Spleen (tissue), 11 donors: ENCODE measurements at regions not wholly inside any gene's neighbourhood (a gene's known extent, or its start where the extent isn't known, plus 50 kb on each side); places are given as distances from the start of the nearest gene placed in this dataset.

ENCODE experiments used
- DNase-seq: peaks from one replicate; pipeline ENCODE4 v3.0.0-alpha.2; 2020
- H3K27ac ChIP-seq, 8 donors: fragments of 200-600 bp; sonication (generic) in 7 of 8; 1 replicate in 4 of 8; 2 replicates in 4 of 8; pipeline versions ENCODE4 v1.5.0 to v1.8.0; 2016 to 2021; ENCODE audit warnings: inconsistent platforms in 4 of 8, mild to moderate bottlenecking in 4 of 8, moderate library complexity in 1 of 8
- H3K27me3 ChIP-seq, 7 donors: fragments of 200-600 bp; sonication (generic) in 6 of 7; replicated peaks in 1 of 7; 1 replicate in 4 of 7; 2 replicates in 3 of 7; pipeline versions ENCODE4 v1.5.0 to v1.8.0; 2016 to 2021; ENCODE audit warnings: inconsistent platforms in 3 of 7, mild to moderate bottlenecking in 1 of 7
- H3K36me3 ChIP-seq, 6 donors: fragments of 200-600 bp; sonication (generic) in 5 of 6; 1 replicate in 4 of 6; 2 replicates in 2 of 6; pipeline versions ENCODE4 v1.5.0 to v1.8.0; 2016 to 2021; ENCODE audit warnings: inconsistent platforms in 2 of 6
- H3K4me1 ChIP-seq, 6 donors: fragments of 200-600 bp; sonication (generic) in 5 of 6; 1 replicate in 3 of 6; 2 replicates in 3 of 6; pipeline versions ENCODE4 v1.5.0 to v1.8.0; 2016 to 2021; ENCODE audit warnings: inconsistent platforms in 3 of 6
- H3K4me3 ChIP-seq, 8 donors: fragments of 200-600 bp; sonication (generic) in 7 of 8; 1 replicate in 4 of 8; 2 replicates in 4 of 8; pipeline versions ENCODE4 v1.5.0 to v1.8.0; 2016 to 2021; ENCODE audit warnings: inconsistent platforms in 4 of 8, mild to moderate bottlenecking in 4 of 8, moderate library complexity in 2 of 8
- H3K9me3 ChIP-seq, 8 donors: fragments of 200-600 bp; sonication (generic) in 7 of 8; 1 replicate in 4 of 8; 2 replicates in 4 of 8; pipeline versions ENCODE4 v1.5.0 to v1.8.0; 2016 to 2021; ENCODE audit warnings: inconsistent platforms in 4 of 8
- CTCF ChIP-seq, 11 experiments: fragments of 200-600 bp in 7 of 11; fragments of 450-650 bp in 4 of 11; sonication (generic) in 4 of 11; IDR thresholded peaks in 8 of 11; conservative IDR thresholded peaks in 3 of 11; 1 replicate in 7 of 11; 2 replicates in 4 of 11; pipeline versions ENCODE4 v1.4.0 to v1.8.0; 2016 to 2021; ENCODE audit warnings: antibody characterized with exemption in 11 of 11, inconsistent platforms in 4 of 11, mild to moderate bottlenecking in 1 of 11
- POLR2A ChIP-seq, 3 donors: fragments of 450-650 bp; IDR thresholded peaks; one replicate each; pipeline ENCODE4 v1.5.1; 2017; ENCODE audit warnings: antibody characterized with exemption in 3 of 3, mild to moderate bottlenecking in 1 of 3
- POLR2AphosphoS5 ChIP-seq, 3 donors: sonication (generic); formaldehyde crosslinking; IDR thresholded peaks; one replicate each; pipeline ENCODE4 v1.5.1; 2017; ENCODE audit warnings: antibody characterized with exemption in 3 of 3
- WGBS, 5 donors: extraction: QIAGEN DNeasy Blood & Tissue Kit in 3 of 5; methylation state at CpG; one replicate each; pipeline versions ENCODE4 v1.1.5 to v1.1.7; 2013 to 2018; 5-methylcytosine and 5-hydroxymethylcytosine counted together
- intact Hi-C: fragments of 100-400 bp; cut with DNase I; formaldehyde crosslinking; loops from one replicate; pipeline ENCODE4 v1.15.0; 2023; ENCODE audit warnings: low total_unique reads
- donor health status: healthy with polysubstance abuse.
- donor health status: DM: no; HTN: no; CAD: no; lungs with moderate emphysema.
- donor health status: DM: no; HTN: no; CAD: no.
- donor health status: Bipolar disorder and iron deficiency.
- donor health status: healthy.
- donor health status: DM: no; HTN: no; CAD: no.
- donor health status: DM: yes; HTN: yes; CAD: no.

GRCh38 chr1:22228505-22228911, 85.6 kb upstream of the WNT4 start:
- peaks cover 0 to 4% (median 0%) of the 10 kb centered on the region in 8 donors for H3K9me3 ChIP-seq
- H3K27me3 ChIP-seq = peaks cover 0 to 29% (median 0%) of the 10 kb centered on the region in 7 donors
- no peak overlapping the region for H3K4me3 ChIP-seq
- no peak overlapping the region for H3K27ac ChIP-seq
- H3K4me1 ChIP-seq = no peaks in the 10 kb centered on the region
- intact Hi-C loops = no loop called here
- DNase-seq = no peak
- H3K36me3 ChIP-seq = no peaks in the 10 kb centered on the region
- TF ChIP-seq CTCF (IDR thresholded peaks at IDR 0.05 in 8 of 11, conservative IDR thresholded peaks at IDR 0.05 in 3 of 11) (no peak), POLR2AphosphoS5 (IDR thresholded peaks at IDR 0.05) (no peak), POLR2A (IDR thresholded peaks at IDR 0.05) (no peak)
- WGBS, 5 donors = 62 to 88% (median 77%) methylated on average over 6 to 7 of the region's 7 CpGs; no CpG with 5 or more reads in 1 of the 5 donors

DNA sequence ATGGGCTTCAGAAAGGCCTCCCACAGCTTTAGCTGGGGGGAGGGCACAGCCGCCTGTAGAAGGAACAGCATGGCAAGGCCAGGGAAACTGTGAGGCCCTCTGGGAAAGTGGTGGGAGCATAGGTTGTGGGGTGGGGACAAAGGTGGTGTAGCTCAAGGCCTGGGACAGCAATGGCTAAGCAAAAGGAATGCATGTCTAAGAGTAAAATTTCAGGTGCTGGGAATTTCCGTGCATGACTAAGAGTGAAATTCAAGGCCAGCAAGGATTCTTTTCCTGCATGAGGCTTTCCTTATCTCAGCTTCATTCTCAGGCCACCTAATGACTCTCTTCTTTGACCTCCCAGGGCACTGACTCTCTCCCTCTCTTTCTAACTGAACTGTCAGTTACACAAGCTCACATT, 86.5 kb upstream of the WNT4 start:
- peaks cover 0 to 29% (median 0%) of the 10 kb centered on the region in 7 donors for H3K27me3 ChIP-seq
- H3K9me3 ChIP-seq = peaks cover 0 to 4% (median 0%) of the 10 kb centered on the region in 8 donors
- no peaks in the 10 kb centered on the region for H3K36me3 ChIP-seq
- no peak overlapping the region for H3K4me3 ChIP-seq
- no peaks in the 10 kb centered on the region for H3K4me1 ChIP-seq
- no peak overlapping the region for H3K27ac ChIP-seq
- no peak for DNase-seq
- 61 to 87% (median 82%) methylated on average over 2 of the region's 2 CpGs for WGBS, 5 donors
- TF ChIP-seq CTCF (IDR thresholded peaks at IDR 0.05 in 8 of 11, conservative IDR thresholded peaks at IDR 0.05 in 3 of 11) (no peak), POLR2AphosphoS5 (IDR thresholded peaks at IDR 0.05) (no peak), POLR2A (IDR thresholded peaks at IDR 0.05) (no peak)
- intact Hi-C loops = no loop called here

DNA sequence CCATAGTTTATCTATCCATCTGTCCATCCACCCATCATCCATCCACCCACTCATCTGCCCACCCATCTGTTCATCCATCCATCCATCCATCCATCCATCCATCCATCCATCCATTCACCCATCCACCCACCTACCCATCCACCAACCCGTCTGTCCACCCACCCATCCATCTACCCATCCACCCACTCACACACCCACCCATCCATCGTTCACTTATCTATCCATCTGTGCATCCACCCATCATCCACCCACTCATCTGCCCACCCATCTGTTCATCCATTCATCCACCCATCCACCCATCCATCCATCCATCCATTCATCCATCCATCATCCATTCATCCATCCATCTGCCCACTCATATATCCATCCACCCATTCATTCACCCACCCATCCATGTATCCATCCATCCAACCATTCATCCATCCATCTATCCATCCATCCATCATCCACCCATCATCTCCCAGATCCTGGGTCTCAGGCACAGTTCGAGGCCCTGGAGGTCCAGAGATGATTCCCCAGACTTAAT, 88.2 kb upstream of the WNT4 start:
- WGBS, 5 donors = 70 to 88% (median 75%) methylated on average over 3 of the region's 3 CpGs
- Histone ChIP-seq H3K27me3 (peaks cover 0 to 36% (median 0%) of the 10 kb centered on the region in 7 donors), H3K4me3 (no peak overlapping the region), H3K36me3 (no peaks in the 10 kb centered on the region), H3K4me1 (no peaks in the 10 kb centered on the region), H3K27ac (no peak overlapping the region), H3K9me3 (no peaks in the 10 kb centered on the region)
- no peak for DNase-seq
- TF ChIP-seq POLR2A (IDR thresholded peaks at IDR 0.05) = no peak
- TF ChIP-seq CTCF (IDR thresholded peaks at IDR 0.05 in 8 of 11, conservative IDR thresholded peaks at IDR 0.05 in 3 of 11) = no peak
- TF ChIP-seq POLR2AphosphoS5 (IDR thresholded peaks at IDR 0.05) = no peak
- intact Hi-C loops = no loop called here

- Histone ChIP-seq H3K4me3 (no peak overlapping the region), H3K4me1 (no peaks in the 10 kb centered on the region), H3K36me3 (no peaks in the 10 kb centered on the region), H3K27me3 (peaks cover 0 to 46% (median 0%) of the 10 kb centered on the region in 7 donors), H3K9me3 (no peaks in the 10 kb centered on the region), H3K27ac (no peak overlapping the region)
- 59 to 79% (median 65%) methylated on average over 6 of the region's 6 CpGs for WGBS, 5 donors
- TF ChIP-seq CTCF (IDR thresholded peaks at IDR 0.05 in 8 of 11, conservative IDR thresholded peaks at IDR 0.05 in 3 of 11) (no peak), POLR2AphosphoS5 (IDR thresholded peaks at IDR 0.05) (no peak), POLR2A (IDR thresholded peaks at IDR 0.05) (no peak)
- intact Hi-C loops = no loop called here
- no peak for DNase-seq
Measured at GRCh38 chr1:22231995-22232690, 89.2 kb upstream of the WNT4 start.
